Fibroblast of lung (primary cell): ENCODE measurements at regions not wholly inside any gene's neighbourhood (a gene's known extent, or its start where the extent isn't known, plus 50 kb on each side); places are given as distances from the start of the nearest gene placed in this dataset.

Source experiments
- DNase-seq, 2 donors: peaks; one replicate each; pipeline versions ENCODE4 v3.0.0 to v3.0.0-alpha.2; 2010; ENCODE audit warnings: low read depth in 2 of 2
- H2AFZ ChIP-seq: 2 replicates; pipeline ENCODE4 v1.5.1; 2012; ENCODE audit warnings: low read length, control low read depth, inconsistent platforms
- H3K27ac ChIP-seq: 2 replicates; pipeline ENCODE4 v1.5.1; 2011; ENCODE audit warnings: low read length, control low read depth; ENCODE audit not compliant: insufficient read depth
- H3K27me3 ChIP-seq: 2 replicates; pipeline ENCODE4 v1.5.1; 2011; ENCODE audit warnings: mild to moderate bottlenecking, low read length; ENCODE audit not compliant: control insufficient read depth, insufficient read depth
- H3K36me3 ChIP-seq: 2 replicates; pipeline ENCODE4 v1.5.1; 2011; ENCODE audit warnings: low read length; ENCODE audit not compliant: control insufficient read depth, insufficient read depth
- H3K4me1 ChIP-seq: 2 replicates; pipeline ENCODE4 v1.5.1; 2011; ENCODE audit warnings: low read length; ENCODE audit not compliant: control insufficient read depth, insufficient read depth; ENCODE audit errors: extremely low read depth
- H3K4me2 ChIP-seq: 2 replicates; pipeline ENCODE4 v1.5.1; 2011; ENCODE audit warnings: low read length, control low read depth; ENCODE audit not compliant: insufficient read depth; ENCODE audit errors: extremely low read depth
- H3K4me3 ChIP-seq, 4 experiments: fragments of 200-600 bp in 1 of 4; sonication (generic) in 1 of 4; replicated peaks in 1 of 4; 2 replicates each; pipeline ENCODE4 v1.5.1; 2011 to 2016; ENCODE audit warnings: low read length in 4 of 4, low read depth in 3 of 4, mild to moderate bottlenecking in 3 of 4, control low read depth in 2 of 4, inconsistent platforms in 1 of 4, mixed read lengths in 1 of 4; ENCODE audit not compliant: insufficient read depth in 1 of 4; ENCODE audit errors: control extremely low read depth in 1 of 4
- H3K79me2 ChIP-seq: 2 replicates; pipeline ENCODE4 v1.5.1; 2012; ENCODE audit warnings: mild to moderate bottlenecking, low read length, inconsistent platforms; ENCODE audit not compliant: control insufficient read depth, insufficient read depth
- H3K9ac ChIP-seq: 2 replicates; pipeline ENCODE4 v1.5.1; 2011; ENCODE audit warnings: mild to moderate bottlenecking, low read length, control low read depth; ENCODE audit not compliant: insufficient read depth
- H3K9me3 ChIP-seq: 2 replicates; pipeline ENCODE4 v1.5.1; 2012; ENCODE audit warnings: low read depth, low read length; ENCODE audit not compliant: control insufficient read depth, insufficient read depth
- H4K20me1 ChIP-seq: 2 replicates; pipeline ENCODE4 v1.5.1; 2011; ENCODE audit warnings: low read length; ENCODE audit not compliant: control insufficient read depth, insufficient read depth; ENCODE audit errors: extremely low read depth
- CTCF ChIP-seq, 2 donors: IDR thresholded peaks in 1 of 2; conservative IDR thresholded peaks in 1 of 2; 1 replicate in 1 of 2; 2 replicates in 1 of 2; pipeline ENCODE4 v1.5.1; 2011 to 2012; ENCODE audit warnings: low read length in 2 of 2, control low read depth in 1 of 2, inconsistent platforms in 1 of 2, low read depth in 1 of 2, mild to moderate bottlenecking in 1 of 2
- EZH2 ChIP-seq: IDR thresholded peaks from 2 replicates; pipeline ENCODE4 v1.5.1; 2012; ENCODE audit warnings: low read length, control low read depth, mild to moderate bottlenecking; ENCODE audit errors: missing control alignments

GRCh38 chr14:28280530-28280929 lies 486.1 kb upstream of the FOXG1 start:
- H3K4me3 ChIP-seq = no peak overlapping the region
- no peaks in the 10 kb centered on the region for H3K4me1 ChIP-seq
- H3K27me3 ChIP-seq = no peaks in the 10 kb centered on the region
- no peaks in the 10 kb centered on the region for H4K20me1 ChIP-seq
- no peak overlapping the region for H3K9ac ChIP-seq
- DNase-seq = no peak
- no peak overlapping the region for H3K27ac ChIP-seq
- TF ChIP-seq CTCF (conservative IDR thresholded peaks at IDR 0.05 in 1 of 2, IDR thresholded peaks at IDR 0.05 in 1 of 2; ENCODE audit: low read depth in 1 of 2, low read length in 2 of 2) (no peak), EZH2 (no peak)
- no peak overlapping the region for H2AFZ ChIP-seq
- H3K36me3 ChIP-seq = no peaks in the 10 kb centered on the region
- no peaks in the 10 kb centered on the region for H3K79me2 ChIP-seq
- H3K9me3 ChIP-seq = no peaks in the 10 kb centered on the region
- H3K4me2 ChIP-seq = no peak overlapping the region

- Histone ChIP-seq H3K4me3 (no peak overlapping the region), H3K9me3 (no peaks in the 10 kb centered on the region), H3K4me2 (no peak overlapping the region), H3K4me1 (no peaks in the 10 kb centered on the region), H3K9ac (no peak overlapping the region), H4K20me1 (no peaks in the 10 kb centered on the region), H3K79me2 (no peaks in the 10 kb centered on the region), H3K36me3 (no peaks in the 10 kb centered on the region), H3K27ac (no peak overlapping the region), H2AFZ (no peak overlapping the region), H3K27me3 (no peaks in the 10 kb centered on the region)
- no peak for DNase-seq
- TF ChIP-seq EZH2 = no peak
- TF ChIP-seq CTCF (conservative IDR thresholded peaks at IDR 0.05 in 1 of 2, IDR thresholded peaks at IDR 0.05 in 1 of 2; ENCODE audit: low read depth in 1 of 2, low read length in 2 of 2) = no peak
Measured at GRCh38 chr14:28280997-28281598, 485.5 kb upstream of the FOXG1 start.

GRCh38 chr14:28284546-28285300 lies 481.9 kb upstream of the FOXG1 start:
- H3K9ac ChIP-seq = no peak overlapping the region

More at GRCh38 chr14:28284546-28285300, 481.9 kb upstream of the FOXG1 start:
- Histone ChIP-seq H3K4me3 (no peak overlapping the region), H3K27me3 (no peaks in the 10 kb centered on the region), H3K4me2 (no peak overlapping the region), H3K9me3 (no peaks in the 10 kb centered on the region), H3K27ac (no peak overlapping the region), H2AFZ (no peak overlapping the region), H4K20me1 (no peaks in the 10 kb centered on the region), H3K36me3 (no peaks in the 10 kb centered on the region), H3K79me2 (no peaks in the 10 kb centered on the region), H3K4me1 (no peaks in the 10 kb centered on the region)
- TF ChIP-seq EZH2 (no peak), CTCF (conservative IDR thresholded peaks at IDR 0.05 in 1 of 2, IDR thresholded peaks at IDR 0.05 in 1 of 2; ENCODE audit: low read depth in 1 of 2, low read length in 2 of 2) (no peak)
- DNase-seq = no peak
